Suprapubic skin (tissue), 4 donors: ENCODE measurements at regions not wholly inside any gene's neighbourhood (a gene's known extent, or its start where the extent isn't known, plus 50 kb on each side); places are given as distances from the start of the nearest gene placed in this dataset.

ENCODE experiments used
- DNase-seq, 2 donors: peaks; one replicate each; pipeline ENCODE4 v3.0.0-alpha.2; 2019; ENCODE audit warnings: low spot score in 2 of 2
- H3K27ac ChIP-seq: fragments of 200-600 bp; sonication (generic); one replicate; pipeline ENCODE4 v1.5.1; 2019
- H3K27me3 ChIP-seq: fragments of 200-600 bp; sonication (generic); one replicate; pipeline ENCODE4 v1.5.1; 2019
- H3K36me3 ChIP-seq: fragments of 200-600 bp; sonication (generic); one replicate; pipeline ENCODE4 v1.5.1; 2019
- H3K4me1 ChIP-seq: fragments of 200-600 bp; sonication (generic); one replicate; pipeline ENCODE4 v1.5.1; 2019
- H3K4me3 ChIP-seq: fragments of 200-600 bp; sonication (generic); one replicate; pipeline ENCODE4 v1.5.1; 2019; ENCODE audit warnings: mild to moderate bottlenecking
- H3K9me3 ChIP-seq: fragments of 200-600 bp; sonication (generic); one replicate; pipeline ENCODE4 v1.5.1; 2019
- EP300 ChIP-seq: sonication (generic); formaldehyde crosslinking; IDR thresholded peaks from one replicate; pipeline ENCODE4 v1.6.1; 2017; ENCODE audit warnings: antibody characterized with exemption
- POLR2A ChIP-seq, 2 donors: fragments of 450-650 bp; IDR thresholded peaks; one replicate each; pipeline ENCODE4 v1.6.1; 2017; ENCODE audit warnings: antibody characterized with exemption in 2 of 2, mild to moderate bottlenecking in 2 of 2, moderate library complexity in 2 of 2
- POLR2AphosphoS5 ChIP-seq, 3 donors: sonication (generic); formaldehyde crosslinking; IDR thresholded peaks; one replicate each; pipeline ENCODE4 v1.6.1; 2017; ENCODE audit warnings: antibody characterized with exemption in 3 of 3
- WGBS: methylation state at CpG from one replicate; pipeline ENCODE4 v1.1.5; 2018; 5-methylcytosine and 5-hydroxymethylcytosine counted together
- TF ChIP-seq, protein P1 (sequence below), 2 donors: fragments of 200-600 bp in 1 of 2; fragments of 450-650 bp in 1 of 2; sonication (generic) in 1 of 2; IDR thresholded peaks; one replicate each; pipeline ENCODE4 v1.5.1; 2016 to 2019; ENCODE audit warnings: antibody characterized with exemption in 2 of 2, mild to moderate bottlenecking in 1 of 2, moderate library complexity in 1 of 2

- no peak overlapping the region for H3K27ac ChIP-seq
Measured at GRCh38 chr4:54423066-54423465, 194.0 kb downstream of the PDGFRA start.

DNA sequence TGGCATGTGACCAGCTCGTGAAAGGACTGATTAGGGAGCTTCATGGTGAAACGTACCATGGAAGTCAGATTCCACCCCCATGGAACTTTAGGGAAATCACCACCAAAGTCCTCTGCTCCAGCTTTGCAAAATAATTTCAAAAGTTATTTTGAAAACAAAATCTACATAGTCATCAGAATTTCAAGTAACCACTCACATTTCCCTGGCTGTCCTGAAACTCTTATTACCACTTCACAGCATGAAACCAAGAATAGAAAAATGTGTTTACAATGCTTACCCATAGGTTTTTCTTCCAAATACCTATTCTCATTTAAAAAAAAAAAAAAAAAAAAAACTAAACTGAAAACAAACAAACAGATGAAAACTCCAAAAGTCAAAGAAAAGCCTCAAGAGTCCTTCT lies 198.7 kb downstream of the PDGFRA start:
- Histone ChIP-seq H3K27me3 (no peaks in the 10 kb centered on the region), H3K9me3 (no peaks in the 10 kb centered on the region), H3K27ac (no peak overlapping the region), H3K4me3 (no peak overlapping the region), H3K4me1 (no peaks in the 10 kb centered on the region), H3K36me3 (no peaks in the 10 kb centered on the region)
- DNase-seq = no peak
- 70% methylated on average over 2 of the region's 2 CpGs for WGBS
- TF ChIP-seq POLR2AphosphoS5 (IDR thresholded peaks at IDR 0.05) (no peak), POLR2A (IDR thresholded peaks at IDR 0.05) (no peak), EP300 (no peak)
- TF ChIP-seq, protein P1, sequence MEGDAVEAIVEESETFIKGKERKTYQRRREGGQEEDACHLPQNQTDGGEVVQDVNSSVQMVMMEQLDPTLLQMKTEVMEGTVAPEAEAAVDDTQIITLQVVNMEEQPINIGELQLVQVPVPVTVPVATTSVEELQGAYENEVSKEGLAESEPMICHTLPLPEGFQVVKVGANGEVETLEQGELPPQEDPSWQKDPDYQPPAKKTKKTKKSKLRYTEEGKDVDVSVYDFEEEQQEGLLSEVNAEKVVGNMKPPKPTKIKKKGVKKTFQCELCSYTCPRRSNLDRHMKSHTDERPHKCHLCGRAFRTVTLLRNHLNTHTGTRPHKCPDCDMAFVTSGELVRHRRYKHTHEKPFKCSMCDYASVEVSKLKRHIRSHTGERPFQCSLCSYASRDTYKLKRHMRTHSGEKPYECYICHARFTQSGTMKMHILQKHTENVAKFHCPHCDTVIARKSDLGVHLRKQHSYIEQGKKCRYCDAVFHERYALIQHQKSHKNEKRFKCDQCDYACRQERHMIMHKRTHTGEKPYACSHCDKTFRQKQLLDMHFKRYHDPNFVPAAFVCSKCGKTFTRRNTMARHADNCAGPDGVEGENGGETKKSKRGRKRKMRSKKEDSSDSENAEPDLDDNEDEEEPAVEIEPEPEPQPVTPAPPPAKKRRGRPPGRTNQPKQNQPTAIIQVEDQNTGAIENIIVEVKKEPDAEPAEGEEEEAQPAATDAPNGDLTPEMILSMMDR (IDR thresholded peaks at IDR 0.05) = no peak

More at GRCh38 chr4:54423066-54423465, 194.0 kb downstream of the PDGFRA start:
- Histone ChIP-seq H3K27me3 (no peaks in the 10 kb centered on the region), H3K4me1 (no peaks in the 10 kb centered on the region), H3K9me3 (no peaks in the 10 kb centered on the region), H3K4me3 (no peak overlapping the region), H3K36me3 (no peaks in the 10 kb centered on the region)
- no peak for DNase-seq
- TF ChIP-seq EP300 (no peak), POLR2A (IDR thresholded peaks at IDR 0.05) (no peak), POLR2AphosphoS5 (IDR thresholded peaks at IDR 0.05) (no peak)
- TF ChIP-seq, protein P1 (IDR thresholded peaks at IDR 0.05) = no peak
- WGBS = 80% methylated on average over 1 of the region's 1 CpG

DNA sequence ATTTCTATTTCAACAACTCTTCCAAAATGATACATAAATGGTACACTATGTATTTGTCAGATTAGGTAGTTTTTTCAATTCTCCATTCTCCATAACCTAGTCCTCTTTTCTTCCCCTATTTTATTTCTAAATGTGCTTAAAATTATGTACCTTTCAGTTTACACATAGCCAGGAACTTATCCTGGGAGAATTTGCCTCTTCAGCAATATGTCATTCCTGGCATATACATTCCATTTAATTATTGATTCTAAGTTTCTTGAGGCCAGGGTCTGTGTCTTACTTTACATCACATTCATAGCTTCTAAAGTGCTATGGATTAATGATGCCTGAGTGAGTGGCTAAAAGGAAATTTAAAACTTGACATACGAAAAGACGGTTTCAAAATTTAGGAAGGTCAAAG lies 199.8 kb downstream of the PDGFRA start:
- no peak overlapping the region for H3K4me3 ChIP-seq
- H3K27me3 ChIP-seq = no peaks in the 10 kb centered on the region
- no peaks in the 10 kb centered on the region for H3K9me3 ChIP-seq
- TF ChIP-seq, protein P1 (IDR thresholded peaks at IDR 0.05) = no peak
- TF ChIP-seq EP300 (no peak), POLR2AphosphoS5 (IDR thresholded peaks at IDR 0.05) (no peak), POLR2A (IDR thresholded peaks at IDR 0.05) (no peak)
- no peaks in the 10 kb centered on the region for H3K36me3 ChIP-seq
- H3K27ac ChIP-seq = no peak overlapping the region
- DNase-seq = no peak
- WGBS = 42% methylated on average over 2 of the region's 2 CpGs
- H3K4me1 ChIP-seq = no peaks in the 10 kb centered on the region

DNA sequence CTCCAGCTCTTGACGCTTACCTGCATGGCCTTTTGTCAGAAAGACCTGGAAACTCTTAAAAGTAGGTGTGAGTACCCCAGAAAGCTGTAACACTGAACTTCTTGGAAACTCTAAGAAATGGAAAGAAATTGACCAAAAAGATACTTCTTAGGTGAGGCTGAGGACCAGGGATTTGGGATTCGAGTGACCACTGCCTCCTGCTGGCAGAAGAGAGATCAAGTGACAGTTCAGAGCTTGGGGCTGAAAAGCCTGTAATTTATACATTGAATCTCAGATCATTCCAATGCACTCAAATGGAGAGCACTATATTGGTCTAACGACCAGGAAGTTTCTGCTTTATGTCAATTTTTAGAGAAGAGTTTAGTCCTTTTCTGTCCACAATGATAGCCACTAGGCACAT lies 204.6 kb downstream of the PDGFRA start:
- Histone ChIP-seq H3K27me3 (peaks cover 2% of the 10 kb centered on the region), H3K4me1 (no peaks in the 10 kb centered on the region), H3K36me3 (no peaks in the 10 kb centered on the region), H3K4me3 (no peak overlapping the region), H3K27ac (no peak overlapping the region), H3K9me3 (no peaks in the 10 kb centered on the region)
- TF ChIP-seq, protein P1 (IDR thresholded peaks at IDR 0.05) = no peak
- no peak for TF ChIP-seq POLR2AphosphoS5 (IDR thresholded peaks at IDR 0.05)
- no peak for TF ChIP-seq EP300
- TF ChIP-seq POLR2A (IDR thresholded peaks at IDR 0.05) = no peak
- WGBS = 66% methylated on average over 3 of the region's 3 CpGs
- no peak for DNase-seq

DNA sequence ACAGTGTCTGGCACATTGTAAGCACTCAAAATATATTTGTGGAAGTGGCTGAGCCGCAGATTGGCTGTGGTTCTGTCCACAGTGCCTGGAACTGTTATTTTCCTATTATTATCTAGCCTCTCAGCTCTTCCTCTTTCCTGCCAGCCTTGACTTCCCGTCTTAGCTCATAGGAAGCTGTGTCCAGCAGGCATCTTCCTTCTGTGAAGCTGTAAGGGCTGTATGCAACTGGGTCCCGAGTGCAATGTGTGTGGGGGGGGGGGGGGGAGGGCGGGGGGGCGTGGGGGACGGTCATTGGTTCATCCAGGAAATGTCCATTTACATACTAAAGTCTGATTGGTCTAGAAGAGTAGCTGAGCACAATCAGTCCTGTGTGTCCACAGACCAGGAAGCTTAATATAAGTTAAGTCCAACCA lies 210.7 kb downstream of the PDGFRA start:
- Histone ChIP-seq H3K36me3 (no peaks in the 10 kb centered on the region), H3K9me3 (no peaks in the 10 kb centered on the region), H3K4me1 (peaks cover 7% of the 10 kb centered on the region), H3K27ac (peak overlapping the region; percentile 59), H3K4me3 (peak overlapping the region; percentile 11), H3K27me3 (peaks cover 2% of the 10 kb centered on the region)
- 26% methylated on average over 6 of the region's 6 CpGs for WGBS
- peak in 1 of 2 donors; percentile 60 for DNase-seq
- TF ChIP-seq, protein P1 (IDR thresholded peaks at IDR 0.05) = no peak
- TF ChIP-seq POLR2A (IDR thresholded peaks at IDR 0.05) (no peak), EP300 (no peak), POLR2AphosphoS5 (IDR thresholded peaks at IDR 0.05) (no peak)
